IMR-90 (cell line): ENCODE measurements at regions not wholly inside any gene's neighbourhood (a gene's known extent, or its start where the extent isn't known, plus 50 kb on each side); places are given as distances from the start of the nearest gene placed in this dataset.

Source experiments
- BHLHE40 ChIP-seq: fragments of 150-350 bp; IDR thresholded peaks from 2 replicates; pipeline ENCODE4 v1.6.1; 2016; ENCODE audit warnings: mild to moderate bottlenecking, low read depth, low read length
- CEBPB ChIP-seq: IDR thresholded peaks from 2 replicates; pipeline ENCODE4 v1.6.1; 2012; ENCODE audit warnings: low read depth, low read length, improper control_type of control experiment
- CHD1 ChIP-seq: IDR thresholded peaks from 2 replicates; pipeline ENCODE4 v1.6.1; 2012; ENCODE audit warnings: low read depth, low read length, improper control_type of control experiment
- CTCF ChIP-seq: conservative IDR thresholded peaks from 2 replicates; pipeline ENCODE4 v1.5.1; 2012; ENCODE audit warnings: mild to moderate bottlenecking, low read depth, low read length, improper control_type of control experiment
- FOS ChIP-seq: fragments of 150-350 bp; IDR thresholded peaks from 2 replicates; pipeline ENCODE4 v1.6.1; 2016; ENCODE audit warnings: low read depth, low read length
- MAFK ChIP-seq: IDR thresholded peaks from 2 replicates; pipeline ENCODE4 v1.6.1; 2012; ENCODE audit warnings: low read depth, low read length, improper control_type of control experiment
- NFE2L2 ChIP-seq: fragments of 150-350 bp; IDR thresholded peaks from 2 replicates; pipeline ENCODE4 v1.6.1; 2016; ENCODE audit warnings: low read depth, mild to moderate bottlenecking, low read length
- POLR2A ChIP-seq: IDR thresholded peaks from 2 replicates; pipeline ENCODE4 v1.6.1; 2012; ENCODE audit warnings: mild to moderate bottlenecking, low read depth, low read length
- RAD21 ChIP-seq: IDR thresholded peaks from 2 replicates; pipeline ENCODE4 v1.6.1; 2012; ENCODE audit warnings: low read length, improper control_type of control experiment
- RCOR1 ChIP-seq: IDR thresholded peaks from 2 replicates; pipeline ENCODE4 v1.6.1; 2012; ENCODE audit warnings: mild to moderate bottlenecking, low read length, improper control_type of control experiment; ENCODE audit not compliant: insufficient replicate concordance
- USF2 ChIP-seq: fragments of 150-350 bp; IDR thresholded peaks from 2 replicates; pipeline ENCODE4 v1.6.1; 2017; ENCODE audit warnings: mild to moderate bottlenecking, antibody characterized with exemption, low read length, low read depth

- TF ChIP-seq CTCF = no peak
- TF ChIP-seq FOS = no peak
- no peak for TF ChIP-seq CEBPB
- no peak for TF ChIP-seq MAFK
- no peak for TF ChIP-seq POLR2A
- no peak for TF ChIP-seq USF2
- TF ChIP-seq NFE2L2 = no peak
- TF ChIP-seq CHD1 = no peak
- TF ChIP-seq BHLHE40 = no peak
- TF ChIP-seq RAD21 = no peak
- TF ChIP-seq RCOR1 = no peak
These were observed 187.5 kb upstream of the HMHB1 start for GRCh38 chr5:143624465-143624864.
